ENCODE measurements at regions not wholly inside any gene's neighbourhood (a gene's known extent, or its start where the extent isn't known, plus 50 kb on each side); places are given as distances from the start of the nearest gene placed in this dataset.
A peak's percentile ranks its signal among the peaks of the same experiment; 100 is the strongest.

GRCh38 chr4:155442267-155443105, 65.7 kb upstream of the MAP9 start:
- H3K79me1 ChIP-seq (ENCODE audit: low read depth, low read length), result no peaks in the 10 kb centered on the region
- H3K9ac ChIP-seq (replicated peaks in 1 of 4; ENCODE audit: extremely low read depth in 1 of 4, low read depth in 3 of 4, low read length in 3 of 4), result no peak overlapping the region
- H2BK120ac ChIP-seq (replicated peaks; ENCODE audit: low read depth, low read length), result no peak overlapping the region
- H3K18ac ChIP-seq (ENCODE audit: extremely low read depth, low read length), result no peak overlapping the region
- peaks cover 0 to 3% (median 1%) of the 10 kb centered on the region in 4 experiments; a peak in 2 of 7 replicates for H3K27me3 ChIP-seq (replicated peaks in 1 of 4; ENCODE audit: control insufficient read depth in 3 of 4, extremely low read depth in 1 of 4, insufficient read depth in 3 of 4, low read length in 3 of 4)
- H2AFZ ChIP-seq (ENCODE audit: low read length), result no peak overlapping the region
- H3K4me1 ChIP-seq (replicated peaks in 1 of 4; ENCODE audit: control insufficient read depth in 3 of 4, insufficient read depth in 4 of 4, low read length in 3 of 4), result no peaks in the 10 kb centered on the region
- no peak overlapping the region for H2BK20ac ChIP-seq (ENCODE audit: low read length)
- H3K23me2 ChIP-seq (ENCODE audit: low read depth, low read length), result no peaks in the 10 kb centered on the region
- no peak overlapping the region for H3K4ac ChIP-seq (replicated peaks; ENCODE audit: insufficient read length, low read depth, low read length)
- H4K5ac ChIP-seq (ENCODE audit: insufficient read length, low read depth, low read length), result no peak overlapping the region
- H2AK5ac ChIP-seq (ENCODE audit: low read depth, low read length), result no peak overlapping the region
- H4K20me1 ChIP-seq (replicated peaks in 1 of 2; ENCODE audit: control insufficient read depth in 1 of 2, insufficient read depth in 2 of 2, low read length in 2 of 2), result no peaks in the 10 kb centered on the region
- H3K27ac ChIP-seq (ENCODE audit: low read depth, low read length), result no peak overlapping the region
- WGBS, 2 experiments (ENCODE audit: extremely low coverage in 1 of 2, insufficient coverage in 1 of 2, insufficient read length in 1 of 2, insufficient replicate concordance in 2 of 2, low coverage in 1 of 2, low lambda C conversion rate in 2 of 2, missing lambda C conversion rate in 1 of 2), result 73% methylated on average over 10 of the region's 10 CpGs; no CpG with 5 or more reads in 1 of the 2 experiments
- H3K23ac ChIP-seq (ENCODE audit: insufficient read length), result no peak overlapping the region
- no peak overlapping the region for H4K8ac ChIP-seq (ENCODE audit: extremely low read depth, insufficient read depth, low read length)
- TF ChIP-seq TBP (IDR thresholded peaks at IDR 0.05; ENCODE audit: low read depth, low read length) (no peak), GABPA (IDR thresholded peaks at IDR 0.05; ENCODE audit: borderline replicate concordance, insufficient read depth, low read length) (no peak), RAD21 (IDR thresholded peaks at IDR 0.05 in 1 of 2, conservative IDR thresholded peaks at IDR 0.05 in 1 of 2; ENCODE audit: low read depth in 2 of 2, low read length in 2 of 2) (peak; percentile 85 to 88), CTCF (IDR thresholded peaks at IDR 0.05; ENCODE audit: control extremely low read depth in 1 of 3, insufficient read depth in 1 of 3, low read depth in 1 of 3, low read length in 3 of 3) (peak; percentile 71 to 92 (median 79)), EGR1 (IDR thresholded peaks at IDR 0.05; ENCODE audit: borderline replicate concordance, low read depth, low read length) (no peak), PHF8 (conservative IDR thresholded peaks at IDR 0.05; ENCODE audit: low read depth, low read length) (no peak)
- no peak overlapping the region for H2BK15ac ChIP-seq (ENCODE audit: low read length)
- H3K4me3 ChIP-seq (ENCODE audit: extremely low read depth in 1 of 4, insufficient read depth in 2 of 4, low read depth in 3 of 4, low read length in 4 of 4), result no peak overlapping the region
- no peak overlapping the region for H4K91ac ChIP-seq (replicated peaks; ENCODE audit: insufficient read length, low read length)
- H3K14ac ChIP-seq (ENCODE audit: insufficient read length), result no peak overlapping the region
- peak; percentile 23 to 89 for DNase-seq (ENCODE audit: low read depth in 1 of 2, low spot score in 2 of 2)
- no peak overlapping the region for H2BK5ac ChIP-seq (ENCODE audit: low read depth, low read length)
- H3K79me2 ChIP-seq (ENCODE audit: control insufficient read depth in 1 of 2, insufficient read depth in 2 of 2, low read length in 2 of 2), result no peaks in the 10 kb centered on the region
- no peak overlapping the region for H2BK12ac ChIP-seq (ENCODE audit: low read depth, low read length)
- ChIA-PET POLR2A (ENCODE audit: partially characterized antibody) (no interaction called here), CTCF (ENCODE audit: partially characterized antibody) (interaction anchor here (0.6 to 4.0 kb wide), 9 partner anchors 12 to 344 kb away, joined by 3 to 30 read pairs (median 3); no protein-coding TSS in a partner anchor)
- no peaks in the 10 kb centered on the region for H3K36me3 ChIP-seq (ENCODE audit: control insufficient read depth in 2 of 4, insufficient read depth in 4 of 4, low read length in 3 of 4)
- no peak overlapping the region for H3K4me2 ChIP-seq (ENCODE audit: insufficient read depth in 1 of 2, low read depth in 2 of 2, low read length in 2 of 2)
- no peak overlapping the region for H3K56ac ChIP-seq (replicated peaks; ENCODE audit: insufficient read length, low read depth, low read length)
- no peaks in the 10 kb centered on the region for H3K9me3 ChIP-seq (ENCODE audit: insufficient read depth in 2 of 2, low read depth in 1 of 2, low read length in 1 of 2)
- FAIRE-seq, result peak; percentile 84

Measured in H1 (cell line).